ENCODE measurements at regions not wholly inside any gene's neighbourhood (a gene's known extent, or its start where the extent isn't known, plus 50 kb on each side); places are given as distances from the start of the nearest gene placed in this dataset.

DNA sequence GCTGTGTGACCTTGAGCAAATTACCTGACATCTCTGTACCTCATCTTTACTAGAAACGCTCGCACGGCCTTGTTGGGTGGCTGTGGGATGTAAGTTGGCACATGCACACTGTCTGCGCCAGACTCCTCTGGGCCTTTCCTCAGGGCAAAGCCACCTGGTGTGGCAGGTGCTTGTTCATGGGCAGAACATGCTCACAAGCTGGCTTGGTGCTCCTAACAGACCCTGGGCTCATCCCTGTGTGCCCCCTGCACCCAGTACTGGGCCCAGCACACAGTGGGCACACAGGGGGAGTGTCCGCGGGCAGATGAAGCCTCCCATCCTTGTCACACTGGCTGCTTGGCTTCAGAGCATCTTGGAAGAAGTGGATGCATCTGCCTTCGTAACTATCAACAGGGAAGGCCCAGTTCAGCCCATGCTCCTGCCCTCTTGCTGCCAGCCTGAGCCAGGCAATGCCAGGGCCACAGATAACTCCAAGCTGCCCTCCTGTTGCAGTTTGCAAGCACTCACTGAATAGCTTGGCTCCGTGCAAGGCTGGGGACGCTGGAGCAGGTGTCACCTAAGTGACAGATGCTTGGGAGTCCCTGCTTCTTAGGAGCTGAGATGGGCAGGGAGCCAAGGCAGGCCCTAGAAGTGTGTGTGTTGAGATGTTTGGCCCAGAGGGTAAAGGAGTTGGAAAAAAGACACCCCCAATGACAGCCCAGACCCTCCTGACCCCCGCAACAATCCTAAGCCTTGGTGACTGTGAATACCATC, 123.9 kb downstream of the TUBA3C start (continued):
- TF ChIP-seq, protein P1, sequence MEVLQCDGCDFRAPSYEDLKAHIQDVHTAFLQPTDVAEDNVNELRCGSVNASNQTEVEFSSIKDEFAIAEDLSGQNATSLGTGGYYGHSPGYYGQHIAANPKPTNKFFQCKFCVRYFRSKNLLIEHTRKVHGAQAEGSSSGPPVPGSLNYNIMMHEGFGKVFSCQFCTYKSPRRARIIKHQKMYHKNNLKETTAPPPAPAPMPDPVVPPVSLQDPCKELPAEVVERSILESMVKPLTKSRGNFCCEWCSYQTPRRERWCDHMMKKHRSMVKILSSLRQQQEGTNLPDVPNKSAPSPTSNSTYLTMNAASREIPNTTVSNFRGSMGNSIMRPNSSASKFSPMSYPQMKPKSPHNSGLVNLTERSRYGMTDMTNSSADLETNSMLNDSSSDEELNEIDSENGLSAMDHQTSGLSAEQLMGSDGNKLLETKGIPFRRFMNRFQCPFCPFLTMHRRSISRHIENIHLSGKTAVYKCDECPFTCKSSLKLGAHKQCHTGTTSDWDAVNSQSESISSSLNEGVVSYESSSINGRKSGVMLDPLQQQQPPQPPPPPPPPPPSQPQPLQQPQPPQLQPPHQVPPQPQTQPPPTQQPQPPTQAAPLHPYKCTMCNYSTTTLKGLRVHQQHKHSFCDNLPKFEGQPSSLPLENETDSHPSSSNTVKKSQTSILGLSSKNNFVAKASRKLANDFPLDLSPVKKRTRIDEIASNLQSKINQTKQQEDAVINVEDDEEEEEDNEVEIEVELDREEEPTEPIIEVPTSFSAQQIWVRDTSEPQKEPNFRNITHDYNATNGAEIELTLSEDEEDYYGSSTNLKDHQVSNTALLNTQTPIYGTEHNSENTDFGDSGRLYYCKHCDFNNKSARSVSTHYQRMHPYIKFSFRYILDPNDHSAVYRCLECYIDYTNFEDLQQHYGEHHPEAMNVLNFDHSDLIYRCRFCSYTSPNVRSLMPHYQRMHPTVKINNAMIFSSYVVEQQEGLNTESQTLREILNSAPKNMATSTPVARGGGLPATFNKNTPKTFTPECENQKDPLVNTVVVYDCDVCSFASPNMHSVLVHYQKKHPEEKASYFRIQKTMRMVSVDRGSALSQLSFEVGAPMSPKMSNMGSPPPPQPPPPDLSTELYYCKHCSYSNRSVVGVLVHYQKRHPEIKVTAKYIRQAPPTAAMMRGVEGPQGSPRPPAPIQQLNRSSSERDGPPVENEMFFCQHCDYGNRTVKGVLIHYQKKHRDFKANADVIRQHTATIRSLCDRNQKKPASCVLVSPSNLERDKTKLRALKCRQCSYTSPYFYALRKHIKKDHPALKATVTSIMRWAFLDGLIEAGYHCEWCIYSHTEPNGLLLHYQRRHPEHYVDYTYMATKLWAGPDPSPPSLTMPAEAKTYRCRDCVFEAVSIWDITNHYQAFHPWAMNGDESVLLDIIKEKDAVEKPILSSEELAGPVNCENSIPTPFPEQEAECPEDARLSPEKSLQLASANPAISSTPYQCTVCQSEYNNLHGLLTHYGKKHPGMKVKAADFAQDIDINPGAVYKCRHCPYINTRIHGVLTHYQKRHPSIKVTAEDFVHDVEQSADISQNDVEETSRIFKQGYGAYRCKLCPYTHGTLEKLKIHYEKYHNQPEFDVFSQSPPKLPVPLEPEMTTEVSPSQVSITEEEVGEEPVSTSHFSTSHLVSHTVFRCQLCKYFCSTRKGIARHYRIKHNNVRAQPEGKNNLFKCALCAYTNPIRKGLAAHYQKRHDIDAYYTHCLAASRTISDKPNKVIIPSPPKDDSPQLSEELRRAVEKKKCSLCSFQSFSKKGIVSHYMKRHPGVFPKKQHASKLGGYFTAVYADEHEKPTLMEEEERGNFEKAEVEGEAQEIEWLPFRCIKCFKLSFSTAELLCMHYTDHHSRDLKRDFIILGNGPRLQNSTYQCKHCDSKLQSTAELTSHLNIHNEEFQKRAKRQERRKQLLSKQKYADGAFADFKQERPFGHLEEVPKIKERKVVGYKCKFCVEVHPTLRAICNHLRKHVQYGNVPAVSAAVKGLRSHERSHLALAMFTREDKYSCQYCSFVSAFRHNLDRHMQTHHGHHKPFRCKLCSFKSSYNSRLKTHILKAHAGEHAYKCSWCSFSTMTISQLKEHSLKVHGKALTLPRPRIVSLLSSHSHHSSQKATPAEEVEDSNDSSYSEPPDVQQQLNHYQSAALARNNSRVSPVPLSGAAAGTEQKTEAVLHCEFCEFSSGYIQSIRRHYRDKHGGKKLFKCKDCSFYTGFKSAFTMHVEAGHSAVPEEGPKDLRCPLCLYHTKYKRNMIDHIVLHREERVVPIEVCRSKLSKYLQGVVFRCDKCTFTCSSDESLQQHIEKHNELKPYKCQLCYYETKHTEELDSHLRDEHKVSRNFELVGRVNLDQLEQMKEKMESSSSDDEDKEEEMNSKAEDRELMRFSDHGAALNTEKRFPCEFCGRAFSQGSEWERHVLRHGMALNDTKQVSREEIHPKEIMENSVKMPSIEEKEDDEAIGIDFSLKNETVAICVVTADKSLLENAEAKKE (CRISPR knock-in tag; IDR thresholded peaks at IDR 0.05), result no peak
- TF ChIP-seq CTCF (conservative IDR thresholded peaks at IDR 0.05; ENCODE audit: low read depth in 2 of 2) (no peak), JUNB (IDR thresholded peaks at IDR 0.05; ENCODE audit: unreplicated experiment) (no peak), ZNF114 (CRISPR knock-in tag; IDR thresholded peaks at IDR 0.05) (no peak)

GRCh38 chr13:19056984-19057490, 124.6 kb downstream of the TUBA3C start:
- Mint-ChIP-seq H3K36me3 (ENCODE audit: low read depth) (peaks cover 55% of the 10 kb centered on the region), H3K27me3 (ENCODE audit: insufficient read depth, low read depth, poor library complexity) (peaks cover 7% of the 10 kb centered on the region), H3K27ac (no peak overlapping the region), H3K9me3 (no peaks in the 10 kb centered on the region; the same call in none of the 3 replicates), H3K4me3 (no peak overlapping the region), H3K4me1 (no peaks in the 10 kb centered on the region; the same call in 2 of the 3 replicates)
- Histone ChIP-seq H3K4me2 (no peak overlapping the region), H2AFZ (no peak overlapping the region), H3K36me3 (ENCODE audit: insufficient read depth) (no peaks in the 10 kb centered on the region; the same call in 1 of the 2 replicates), H3K79me2 (replicated peaks; ENCODE audit: insufficient read depth) (no peaks in the 10 kb centered on the region), H3K4me3 (no peak overlapping the region), H3F3A (replicated peaks; ENCODE audit: low read depth) (no peaks in the 10 kb centered on the region), H4K20me1 (replicated peaks; ENCODE audit: insufficient read depth) (no peaks in the 10 kb centered on the region), H3K4me1 (ENCODE audit: insufficient read depth) (no peaks in the 10 kb centered on the region), H3K9me2 (ENCODE audit: insufficient read depth) (no peaks in the 10 kb centered on the region), H3K27ac (ENCODE audit: low read depth) (no peak overlapping the region), H3K27me3 (ENCODE audit: insufficient read depth) (no peaks in the 10 kb centered on the region)
- no peak for TF ChIP-seq NANOG (IDR thresholded peaks at IDR 0.05; ENCODE audit: borderline replicate concordance)
- ATAC-seq (no peak), DNase-seq (ENCODE audit: low spot score) (no peak)

Data from GM23338 (cell line).